ENCODE measurements at regions not wholly inside any gene's neighbourhood (a gene's known extent, or its start where the extent isn't known, plus 50 kb on each side); places are given as distances from the start of the nearest gene placed in this dataset.

DNA sequence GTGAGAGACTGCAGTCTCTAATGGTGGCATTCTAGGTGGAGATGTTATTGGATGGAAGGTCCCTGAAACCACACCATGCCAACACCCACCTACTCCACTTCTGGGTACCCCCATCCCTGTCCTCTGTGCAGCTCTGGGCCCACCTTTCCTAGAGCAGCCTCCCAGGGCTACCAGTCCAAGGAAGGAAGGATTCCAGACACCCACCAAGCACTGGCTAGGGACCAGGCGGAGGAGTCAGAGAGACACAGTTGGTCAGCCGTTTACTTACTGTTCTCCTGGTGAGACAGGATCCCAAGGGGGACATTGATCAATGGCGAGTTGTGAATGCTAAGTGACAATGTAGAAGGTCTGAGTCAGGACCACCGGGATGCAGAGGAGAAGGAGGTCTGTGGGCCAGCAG is 151.6 kb downstream of the TTC32 start:
- CTCF ChIA-PET: no interaction called here
- no peaks in the 10 kb centered on the region for H3K36me3 ChIP-seq (ENCODE audit: insufficient read depth, low read length, poor library complexity, severe bottlenecking)
- H3K4me1 ChIP-seq (ENCODE audit: insufficient read depth, low read length, poor library complexity, severe bottlenecking): no peaks in the 10 kb centered on the region
- POLR2A ChIA-PET (ENCODE audit: low non-redundant PET): no interaction called here
- no peak for DNase-seq (ENCODE audit: low spot score)
- no peak overlapping the region for H3K27ac ChIP-seq (ENCODE audit: low read depth, low read length, poor library complexity, severe bottlenecking)
- intact Hi-C loops (cut with micrococcal nuclease; ENCODE audit: unreplicated experiment): no loop called here
- no TSS peak for BruUV-seq (replicated peaks)
- H3K4me3 ChIP-seq (ENCODE audit: low read depth, low read length, poor library complexity, severe bottlenecking): no peak overlapping the region
- H3K27me3 ChIP-seq (replicated peaks; ENCODE audit: insufficient read depth, low read depth, low read length, poor library complexity): no peaks in the 10 kb centered on the region
- no peaks in the 10 kb centered on the region for H3K9me3 ChIP-seq (ENCODE audit: low read depth, low read length, poor library complexity, severe bottlenecking)
- TF ChIP-seq CTCF (conservative IDR thresholded peaks at IDR 0.05; ENCODE audit: low read depth, low read length) (no peak), EZH2 (IDR thresholded peaks at IDR 0.05; ENCODE audit: borderline replicate concordance, low read depth, low read length, poor library complexity, severe bottlenecking) (no peak)

DNA sequence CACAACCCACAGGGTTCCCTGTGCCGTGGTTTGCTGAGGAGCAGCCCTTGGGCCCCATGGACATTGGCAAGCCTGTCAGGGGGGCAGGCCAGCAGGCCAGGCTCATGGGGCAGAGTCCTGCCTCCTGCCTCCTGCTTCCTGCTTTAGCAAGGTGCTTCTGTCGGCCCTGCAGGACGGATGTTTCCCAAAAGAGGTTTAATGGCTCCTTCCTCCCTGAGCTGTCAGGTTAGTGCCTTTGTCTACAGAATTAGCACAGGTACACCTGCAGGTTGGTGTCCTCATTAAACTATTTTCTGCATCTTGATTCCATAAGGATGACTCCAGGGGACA is 152.3 kb downstream of the TTC32 start:
- Histone ChIP-seq H3K9me3 (ENCODE audit: low read depth, low read length, poor library complexity, severe bottlenecking) (no peaks in the 10 kb centered on the region), H3K4me1 (ENCODE audit: insufficient read depth, low read length, poor library complexity, severe bottlenecking) (no peaks in the 10 kb centered on the region), H3K4me3 (ENCODE audit: low read depth, low read length, poor library complexity, severe bottlenecking) (no peak overlapping the region), H3K36me3 (ENCODE audit: insufficient read depth, low read length, poor library complexity, severe bottlenecking) (no peaks in the 10 kb centered on the region), H3K27ac (ENCODE audit: low read depth, low read length, poor library complexity, severe bottlenecking) (no peak overlapping the region), H3K27me3 (replicated peaks; ENCODE audit: insufficient read depth, low read depth, low read length, poor library complexity) (no peaks in the 10 kb centered on the region)
- TF ChIP-seq EZH2 (IDR thresholded peaks at IDR 0.05; ENCODE audit: borderline replicate concordance, low read depth, low read length, poor library complexity, severe bottlenecking): no peak
- no peak for TF ChIP-seq CTCF (conservative IDR thresholded peaks at IDR 0.05; ENCODE audit: low read depth, low read length)
- ChIA-PET POLR2A (ENCODE audit: low non-redundant PET) (no interaction called here), CTCF (no interaction called here)
- DNase-seq (ENCODE audit: low spot score): no peak
- intact Hi-C loops (cut with micrococcal nuclease; ENCODE audit: unreplicated experiment): loop anchor here (5.0 kb wide), 2 partner anchors 392 to 997 kb away; partner anchors contain the start of gene OSR1
- BruUV-seq (replicated peaks): no TSS peak

DNA sequence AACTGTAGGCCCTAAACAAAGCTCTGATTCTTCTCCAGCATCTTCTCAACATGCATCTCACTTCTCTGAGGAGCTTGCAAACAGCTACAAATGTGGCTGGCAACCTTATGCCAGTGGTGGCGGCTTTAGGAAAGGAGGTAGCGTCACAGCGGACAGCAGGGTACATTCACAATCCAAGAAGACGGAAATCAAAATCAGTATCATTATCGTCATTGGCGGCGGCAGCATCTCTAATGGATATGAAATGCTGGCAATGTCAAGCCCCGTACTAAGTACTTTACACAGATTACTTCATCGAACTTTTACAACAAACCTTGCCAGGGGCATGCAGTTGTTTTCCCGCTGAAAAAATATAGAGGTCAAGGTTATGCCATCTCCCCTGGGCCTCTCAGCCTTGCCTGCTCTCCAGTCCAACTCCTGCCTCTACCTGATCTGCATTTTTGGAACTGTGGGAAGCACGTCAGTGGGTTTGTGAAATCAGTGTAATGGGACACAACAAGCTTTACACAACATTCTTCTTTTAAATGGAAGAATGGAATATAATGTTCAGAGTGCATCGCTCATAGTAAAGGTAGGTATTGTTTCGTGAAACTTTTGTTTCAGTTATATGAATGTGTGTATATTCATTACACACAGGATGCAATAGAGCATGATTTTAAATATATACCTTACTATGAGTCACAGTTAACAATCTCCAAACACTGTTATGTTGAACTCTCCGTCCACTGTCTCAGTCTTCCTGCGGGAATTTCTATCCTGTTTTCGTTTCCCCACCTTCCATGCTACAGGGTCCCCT is 152.9 kb downstream of the TTC32 start:
- intact Hi-C loops (cut with micrococcal nuclease; ENCODE audit: unreplicated experiment): loop anchor here (5.0 kb wide), 2 partner anchors 392 to 997 kb away; partner anchors contain the start of gene OSR1
- BruUV-seq (replicated peaks): no TSS peak
- TF ChIP-seq CTCF (conservative IDR thresholded peaks at IDR 0.05; ENCODE audit: low read depth, low read length) (no peak), EZH2 (IDR thresholded peaks at IDR 0.05; ENCODE audit: borderline replicate concordance, low read depth, low read length, poor library complexity, severe bottlenecking) (no peak)
- H3K27me3 ChIP-seq (replicated peaks; ENCODE audit: insufficient read depth, low read depth, low read length, poor library complexity): no peaks in the 10 kb centered on the region
- ChIA-PET POLR2A (ENCODE audit: low non-redundant PET) (no interaction called here), CTCF (no interaction called here)
- no peak overlapping the region for H3K4me3 ChIP-seq (ENCODE audit: low read depth, low read length, poor library complexity, severe bottlenecking)
- H3K4me1 ChIP-seq (ENCODE audit: insufficient read depth, low read length, poor library complexity, severe bottlenecking): no peaks in the 10 kb centered on the region
- no peaks in the 10 kb centered on the region for H3K36me3 ChIP-seq (ENCODE audit: insufficient read depth, low read length, poor library complexity, severe bottlenecking)
- no peaks in the 10 kb centered on the region for H3K9me3 ChIP-seq (ENCODE audit: low read depth, low read length, poor library complexity, severe bottlenecking)
- DNase-seq (ENCODE audit: low spot score): no peak
- no peak overlapping the region for H3K27ac ChIP-seq (ENCODE audit: low read depth, low read length, poor library complexity, severe bottlenecking)
